PFSK-1 (cell line): ENCODE measurements at regions not wholly inside any gene's neighbourhood (a gene's known extent, or its start where the extent isn't known, plus 50 kb on each side); places are given as distances from the start of the nearest gene placed in this dataset.

Experiments
- FOXP2 ChIP-seq: optimal IDR thresholded peaks from 2 replicates; pipeline ENCODE3; 2011; ENCODE audit warnings: borderline replicate concordance, control low read depth, inconsistent platforms; ENCODE audit not compliant: insufficient read depth; ENCODE audit errors: extremely low read length, extremely low read depth
- POLR2AphosphoS5 ChIP-seq: IDR thresholded peaks from 2 replicates; pipeline ENCODE4 v1.6.1; 2012; ENCODE audit warnings: low read depth, mild to moderate bottlenecking, control low read depth, low read length, moderate library complexity
- SIN3A ChIP-seq: IDR thresholded peaks from 2 replicates; pipeline ENCODE4 v1.6.1; 2012; ENCODE audit warnings: mild to moderate bottlenecking, low read length, moderate library complexity, borderline replicate concordance; ENCODE audit not compliant: insufficient read depth
- TAF1 ChIP-seq: IDR thresholded peaks from 2 replicates; pipeline ENCODE4 v1.6.1; 2012; ENCODE audit warnings: low read length, control low read depth, borderline replicate concordance; ENCODE audit not compliant: insufficient read depth
- TF ChIP-seq, protein P1 (sequence below), 2 experiments: IDR thresholded peaks; 2 replicates each; pipeline versions ENCODE4 v1.6.1 to v1.8.0; 2011 to 2012; ENCODE audit warnings: low read depth in 2 of 2, low read length in 2 of 2, control low read depth in 1 of 2, inconsistent platforms in 1 of 2, mild to moderate bottlenecking in 1 of 2, moderate library complexity in 1 of 2; ENCODE audit not compliant: insufficient read depth in 1 of 2

DNA sequence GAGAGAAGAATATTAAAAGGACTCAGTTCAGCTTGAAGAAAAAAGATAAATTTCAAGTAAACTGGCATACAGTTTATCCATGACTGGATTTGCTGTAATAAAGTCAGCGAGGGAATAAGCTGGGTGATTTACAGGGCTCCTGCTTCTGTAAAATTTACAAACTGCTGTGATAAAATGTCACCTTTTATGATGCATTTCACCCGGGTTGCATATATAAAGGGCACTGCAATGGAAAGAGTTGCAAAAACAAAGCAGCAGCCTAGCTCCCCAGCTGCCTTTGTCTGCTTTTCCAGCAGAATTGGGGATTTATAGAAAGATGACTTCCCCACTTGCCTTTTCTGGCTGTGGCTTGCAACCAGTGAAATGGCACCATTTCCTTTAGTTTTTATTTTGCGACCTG, 132.5 kb upstream of the LHCGR start:
- TF ChIP-seq, protein P1, sequence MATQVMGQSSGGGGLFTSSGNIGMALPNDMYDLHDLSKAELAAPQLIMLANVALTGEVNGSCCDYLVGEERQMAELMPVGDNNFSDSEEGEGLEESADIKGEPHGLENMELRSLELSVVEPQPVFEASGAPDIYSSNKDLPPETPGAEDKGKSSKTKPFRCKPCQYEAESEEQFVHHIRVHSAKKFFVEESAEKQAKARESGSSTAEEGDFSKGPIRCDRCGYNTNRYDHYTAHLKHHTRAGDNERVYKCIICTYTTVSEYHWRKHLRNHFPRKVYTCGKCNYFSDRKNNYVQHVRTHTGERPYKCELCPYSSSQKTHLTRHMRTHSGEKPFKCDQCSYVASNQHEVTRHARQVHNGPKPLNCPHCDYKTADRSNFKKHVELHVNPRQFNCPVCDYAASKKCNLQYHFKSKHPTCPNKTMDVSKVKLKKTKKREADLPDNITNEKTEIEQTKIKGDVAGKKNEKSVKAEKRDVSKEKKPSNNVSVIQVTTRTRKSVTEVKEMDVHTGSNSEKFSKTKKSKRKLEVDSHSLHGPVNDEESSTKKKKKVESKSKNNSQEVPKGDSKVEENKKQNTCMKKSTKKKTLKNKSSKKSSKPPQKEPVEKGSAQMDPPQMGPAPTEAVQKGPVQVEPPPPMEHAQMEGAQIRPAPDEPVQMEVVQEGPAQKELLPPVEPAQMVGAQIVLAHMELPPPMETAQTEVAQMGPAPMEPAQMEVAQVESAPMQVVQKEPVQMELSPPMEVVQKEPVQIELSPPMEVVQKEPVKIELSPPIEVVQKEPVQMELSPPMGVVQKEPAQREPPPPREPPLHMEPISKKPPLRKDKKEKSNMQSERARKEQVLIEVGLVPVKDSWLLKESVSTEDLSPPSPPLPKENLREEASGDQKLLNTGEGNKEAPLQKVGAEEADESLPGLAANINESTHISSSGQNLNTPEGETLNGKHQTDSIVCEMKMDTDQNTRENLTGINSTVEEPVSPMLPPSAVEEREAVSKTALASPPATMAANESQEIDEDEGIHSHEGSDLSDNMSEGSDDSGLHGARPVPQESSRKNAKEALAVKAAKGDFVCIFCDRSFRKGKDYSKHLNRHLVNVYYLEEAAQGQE (IDR thresholded peaks at IDR 0.05; ENCODE audit: insufficient read depth in 1 of 2, low read depth in 2 of 2, low read length in 2 of 2) = no peak
- TF ChIP-seq POLR2AphosphoS5 = no peak
- TF ChIP-seq FOXP2 = no peak
- TF ChIP-seq SIN3A = no peak
- TF ChIP-seq TAF1 = no peak

- TF ChIP-seq, protein P1 (IDR thresholded peaks at IDR 0.05; ENCODE audit: insufficient read depth in 1 of 2, low read depth in 2 of 2, low read length in 2 of 2) = no peak
- TF ChIP-seq FOXP2 (no peak), POLR2AphosphoS5 (no peak), SIN3A (no peak), TAF1 (no peak)
Measured at GRCh38 chr2:48886919-48887318, 131.4 kb upstream of the LHCGR start.

DNA sequence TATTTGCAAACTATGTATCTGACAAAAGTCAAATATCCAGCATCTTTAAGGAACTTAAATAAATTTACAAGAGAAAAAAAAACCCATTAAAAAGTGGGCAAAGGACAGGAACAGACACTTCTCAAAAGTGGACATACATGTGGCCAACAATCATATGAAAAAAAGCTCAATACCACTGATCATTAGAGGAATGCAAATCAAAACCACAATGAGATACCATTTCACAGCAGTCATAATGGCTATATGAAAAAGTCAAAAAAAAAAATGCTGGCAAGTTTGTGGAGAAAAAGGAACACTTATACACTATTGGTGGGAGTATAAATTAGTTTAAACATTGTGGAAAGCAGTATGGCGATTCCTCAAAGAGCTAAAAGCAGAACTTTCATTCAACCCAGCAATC, 130.3 kb upstream of the LHCGR start:
- TF ChIP-seq SIN3A (no peak), TAF1 (no peak), POLR2AphosphoS5 (no peak), FOXP2 (no peak)
- TF ChIP-seq, protein P1 (IDR thresholded peaks at IDR 0.05; ENCODE audit: insufficient read depth in 1 of 2, low read depth in 2 of 2, low read length in 2 of 2) = no peak

DNA sequence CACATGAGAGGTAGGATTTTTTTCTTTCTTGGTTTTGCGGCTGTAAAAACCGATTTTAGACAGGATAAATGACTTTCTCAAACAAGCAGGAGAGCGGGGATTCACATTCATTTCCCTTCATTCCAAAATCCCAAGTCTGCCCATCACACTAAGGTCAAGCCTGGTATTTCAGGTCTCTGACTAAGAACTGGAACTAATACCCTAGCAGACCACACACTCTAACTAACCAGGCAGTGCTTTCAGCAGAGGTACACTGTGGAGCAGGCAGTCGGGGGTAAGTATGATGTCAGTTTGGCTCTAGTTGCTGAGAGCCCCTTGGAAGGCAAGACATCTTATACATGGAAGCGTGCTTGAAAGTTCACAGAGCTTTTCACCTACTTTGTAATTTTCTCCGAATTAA, 128.1 kb upstream of the LHCGR start:
- TF ChIP-seq POLR2AphosphoS5 (no peak), FOXP2 (no peak), TAF1 (no peak), SIN3A (no peak)
- TF ChIP-seq, protein P1 (IDR thresholded peaks at IDR 0.05; ENCODE audit: insufficient read depth in 1 of 2, low read depth in 2 of 2, low read length in 2 of 2) = no peak

GRCh38 chr2:48874282-48874681, 118.8 kb upstream of the LHCGR start:
- no peak for TF ChIP-seq TAF1
- TF ChIP-seq POLR2AphosphoS5 = no peak
- no peak for TF ChIP-seq SIN3A
- TF ChIP-seq, protein P1 (IDR thresholded peaks at IDR 0.05; ENCODE audit: insufficient read depth in 1 of 2, low read depth in 2 of 2, low read length in 2 of 2) = no peak
- no peak for TF ChIP-seq FOXP2
